Chondrocyte (in vitro differentiated cells): ENCODE measurements at regions not wholly inside any gene's neighbourhood (a gene's known extent, or its start where the extent isn't known, plus 50 kb on each side); places are given as distances from the start of the nearest gene placed in this dataset.

Experiments used
- DNase-seq: peaks from one replicate; pipeline ENCODE4 v3.0.0; 2021; ENCODE audit warnings: mixed read lengths, low spot score
- H3K27ac Mint-ChIP-seq: one replicate; pipeline ENCODE4 v1.8.0; 2021; ENCODE audit warnings: mild to moderate bottlenecking, moderate library complexity, mixed read lengths; ENCODE audit not compliant: unreplicated experiment
- H3K27me3 Mint-ChIP-seq: 2 replicates; pipeline ENCODE4 v1.8.0; 2021; ENCODE audit warnings: low read depth, mixed read lengths
- H3K36me3 Mint-ChIP-seq: 2 replicates; pipeline ENCODE4 v1.8.0; 2021; ENCODE audit warnings: low read depth, mixed read lengths
- H3K4me1 Mint-ChIP-seq: 2 replicates; pipeline ENCODE4 v1.8.0; 2021; ENCODE audit warnings: low read depth, mild to moderate bottlenecking, mixed read lengths
- H3K4me3 Mint-ChIP-seq: one replicate; pipeline ENCODE4 v1.8.0; 2021; ENCODE audit warnings: mild to moderate bottlenecking, moderate library complexity, mixed read lengths; ENCODE audit not compliant: unreplicated experiment
- H3K9me3 Mint-ChIP-seq: 2 replicates; pipeline ENCODE4 v1.8.0; 2021; ENCODE audit warnings: low read depth, mixed read lengths
- CTCF ChIP-seq: fragments of 200-600 bp; sonication (generic); IDR thresholded peaks from 2 replicates; pipeline ENCODE4 v1.5.0; 2021; ENCODE audit warnings: antibody characterized with exemption, mild to moderate bottlenecking, moderate library complexity

GRCh38 chr13:50189450-50189849 is 174.2 kb downstream of the KCNRG start:
- no peaks in the 10 kb centered on the region for H3K27me3 Mint-ChIP-seq
- H3K27ac Mint-ChIP-seq: no peak overlapping the region
- no peak for TF ChIP-seq CTCF
- no peak for DNase-seq
- no peak overlapping the region for H3K4me3 Mint-ChIP-seq
- peaks cover 13% of the 10 kb centered on the region for H3K4me1 Mint-ChIP-seq
- no peaks in the 10 kb centered on the region for H3K9me3 Mint-ChIP-seq
- no peaks in the 10 kb centered on the region for H3K36me3 Mint-ChIP-seq

- Mint-ChIP-seq H3K27ac (no peak overlapping the region), H3K27me3 (no peaks in the 10 kb centered on the region)
- TF ChIP-seq CTCF: no peak
These were observed 175.8 kb downstream of the KCNRG start for GRCh38 chr13:50191004-50191403.

GRCh38 chr13:50192272-50192813 is 177.1 kb downstream of the KCNRG start:
- Mint-ChIP-seq H3K4me3 (no peak overlapping the region), H3K4me1 (peaks cover 9% of the 10 kb centered on the region), H3K36me3 (no peaks in the 10 kb centered on the region), H3K9me3 (no peaks in the 10 kb centered on the region), H3K27me3 (no peaks in the 10 kb centered on the region), H3K27ac (no peak overlapping the region)
- DNase-seq: no peak
- TF ChIP-seq CTCF: no peak

More at GRCh38 chr13:50191004-50191403, 175.8 kb downstream of the KCNRG start:
- no peak for DNase-seq
- Mint-ChIP-seq H3K9me3 (no peaks in the 10 kb centered on the region), H3K4me3 (no peak overlapping the region), H3K36me3 (no peaks in the 10 kb centered on the region), H3K4me1 (peaks cover 13% of the 10 kb centered on the region)

- Mint-ChIP-seq H3K36me3 (no peaks in the 10 kb centered on the region), H3K27ac (no peak overlapping the region), H3K9me3 (no peaks in the 10 kb centered on the region), H3K27me3 (no peaks in the 10 kb centered on the region), H3K4me1 (peaks cover 19% of the 10 kb centered on the region), H3K4me3 (no peak overlapping the region)
- DNase-seq: no peak
- no peak for TF ChIP-seq CTCF
These were observed 179.8 kb downstream of the KCNRG start for GRCh38 chr13:50195045-50195444.

- Mint-ChIP-seq H3K36me3 (no peaks in the 10 kb centered on the region), H3K4me1 (peaks cover 30% of the 10 kb centered on the region), H3K9me3 (no peaks in the 10 kb centered on the region), H3K4me3 (no peak overlapping the region), H3K27me3 (no peaks in the 10 kb centered on the region), H3K27ac (no peak overlapping the region)
- TF ChIP-seq CTCF: no peak
- DNase-seq: no peak
These were observed 180.9 kb downstream of the KCNRG start for GRCh38 chr13:50196118-50196517.
